OCI-LY7 (cell line): ENCODE measurements at regions not wholly inside any gene's neighbourhood (a gene's known extent, or its start where the extent isn't known, plus 50 kb on each side); places are given as distances from the start of the nearest gene placed in this dataset.

ENCODE experiments used
- CTCF ChIP-seq: fragments of 200-600 bp; sonication (generic); conservative IDR thresholded peaks from 2 replicates; pipeline ENCODE4 v1.5.1; 2014; ENCODE audit warnings: mild to moderate bottlenecking, antibody characterized with exemption, low read length, moderate library complexity, mixed read lengths
- EZH2phosphoT487 ChIP-seq: fragments of 200-600 bp; sonication (generic); IDR thresholded peaks from 2 replicates; pipeline ENCODE4 v1.6.1; 2018; ENCODE audit warnings: low read depth, borderline replicate concordance, mild to moderate bottlenecking, mixed run types, antibody characterized with exemption, low read length, moderate library complexity, mixed read lengths

- TF ChIP-seq CTCF (no peak), EZH2phosphoT487 (no peak)
These were observed 154.8 kb upstream of the AGR3 start for GRCh38 chr7:17036584-17036983.
